Smooth muscle cell (in vitro differentiated cells): ENCODE measurements at regions not wholly inside any gene's neighbourhood (a gene's known extent, or its start where the extent isn't known, plus 50 kb on each side); places are given as distances from the start of the nearest gene placed in this dataset.

ENCODE experiments used
- DNase-seq: peaks from one replicate; lab custom pipeline; 2025; ENCODE audit not compliant: unreplicated experiment; lab: John Stamatoyannopoulos, UW
- H2AFZ ChIP-seq: fragments of 200-600 bp; sonication (generic); 2 replicates; pipeline ENCODE4 v1.6.0; 2016; ENCODE audit warnings: antibody characterized with exemption, low read depth, mild to moderate bottlenecking
- H3F3A ChIP-seq: fragments of 200-600 bp; sonication (generic); 2 replicates; pipeline ENCODE4 v1.6.0; 2017; ENCODE audit warnings: antibody characterized with exemption, low read depth
- H3K27ac ChIP-seq: fragments of 200-600 bp; sonication (generic); 2 replicates; pipeline ENCODE4 v1.5.1; 2016; ENCODE audit warnings: low read depth, mild to moderate bottlenecking
- H3K27me3 ChIP-seq: fragments of 200-600 bp; sonication (generic); 2 replicates; pipeline ENCODE4 v1.6.1; 2016; ENCODE audit warnings: low read depth, mild to moderate bottlenecking
- H3K36me3 ChIP-seq: fragments of 200-600 bp; sonication (generic); 2 replicates; pipeline ENCODE4 v1.5.1; 2016; ENCODE audit warnings: low read depth
- H3K4me1 ChIP-seq: fragments of 200-600 bp; sonication (generic); 2 replicates; pipeline ENCODE4 v1.5.1; 2016; ENCODE audit warnings: low read depth
- H3K4me2 ChIP-seq: fragments of 200-600 bp; sonication (generic); 2 replicates; pipeline ENCODE4 v1.6.0; 2016; ENCODE audit warnings: mild to moderate bottlenecking
- H3K4me3 ChIP-seq: fragments of 200-600 bp; sonication (generic); 2 replicates; pipeline ENCODE4 v1.5.1; 2016; ENCODE audit warnings: mild to moderate bottlenecking
- H3K79me2 ChIP-seq: fragments of 200-600 bp; sonication (generic); 2 replicates; pipeline ENCODE4 v1.6.0; 2016; ENCODE audit warnings: low read depth, mild to moderate bottlenecking
- H3K9ac ChIP-seq: fragments of 200-600 bp; sonication (generic); 2 replicates; pipeline ENCODE4 v1.6.0; 2016; ENCODE audit warnings: low read depth
- H3K9me3 ChIP-seq: fragments of 200-600 bp; sonication (generic); replicated peaks from 2 replicates; pipeline ENCODE4 v1.5.1; 2016; ENCODE audit warnings: low read depth
- H4K20me1 ChIP-seq: fragments of 200-600 bp; sonication (generic); 2 replicates; pipeline ENCODE4 v1.6.0; 2016; ENCODE audit warnings: low read depth
- WGBS: methylation state at CpG from one replicate; pipeline ENCODE4 v1.1.7; 2016; ENCODE audit warnings: low lambda C conversion rate; 5-methylcytosine and 5-hydroxymethylcytosine counted together
- TF ChIP-seq, protein P1 (sequence below): fragments of 200-600 bp; sonication (generic); IDR thresholded peaks from 2 replicates; pipeline ENCODE4 v1.5.1; 2017; ENCODE audit warnings: borderline replicate concordance, mild to moderate bottlenecking, antibody characterized with exemption; ENCODE audit not compliant: insufficient read depth, poor library complexity, severe bottlenecking

GRCh38 chr7:153036396-153037063 lies 277.0 kb downstream of the ACTR3B start:
- no peaks in the 10 kb centered on the region for H4K20me1 ChIP-seq
- H3K4me2 ChIP-seq, result no peak overlapping the region
- no peaks in the 10 kb centered on the region for H3K79me2 ChIP-seq
- H3K4me1 ChIP-seq, result no peaks in the 10 kb centered on the region
- H3K4me3 ChIP-seq, result no peak overlapping the region
- H3K36me3 ChIP-seq, result no peaks in the 10 kb centered on the region
- DNase-seq, result no peak
- TF ChIP-seq, protein P1, sequence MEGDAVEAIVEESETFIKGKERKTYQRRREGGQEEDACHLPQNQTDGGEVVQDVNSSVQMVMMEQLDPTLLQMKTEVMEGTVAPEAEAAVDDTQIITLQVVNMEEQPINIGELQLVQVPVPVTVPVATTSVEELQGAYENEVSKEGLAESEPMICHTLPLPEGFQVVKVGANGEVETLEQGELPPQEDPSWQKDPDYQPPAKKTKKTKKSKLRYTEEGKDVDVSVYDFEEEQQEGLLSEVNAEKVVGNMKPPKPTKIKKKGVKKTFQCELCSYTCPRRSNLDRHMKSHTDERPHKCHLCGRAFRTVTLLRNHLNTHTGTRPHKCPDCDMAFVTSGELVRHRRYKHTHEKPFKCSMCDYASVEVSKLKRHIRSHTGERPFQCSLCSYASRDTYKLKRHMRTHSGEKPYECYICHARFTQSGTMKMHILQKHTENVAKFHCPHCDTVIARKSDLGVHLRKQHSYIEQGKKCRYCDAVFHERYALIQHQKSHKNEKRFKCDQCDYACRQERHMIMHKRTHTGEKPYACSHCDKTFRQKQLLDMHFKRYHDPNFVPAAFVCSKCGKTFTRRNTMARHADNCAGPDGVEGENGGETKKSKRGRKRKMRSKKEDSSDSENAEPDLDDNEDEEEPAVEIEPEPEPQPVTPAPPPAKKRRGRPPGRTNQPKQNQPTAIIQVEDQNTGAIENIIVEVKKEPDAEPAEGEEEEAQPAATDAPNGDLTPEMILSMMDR, result no peak
- no peak overlapping the region for H2AFZ ChIP-seq
- H3K9me3 ChIP-seq, result no peaks in the 10 kb centered on the region
- no peak overlapping the region for H3K9ac ChIP-seq
- H3K27me3 ChIP-seq, result no peaks in the 10 kb centered on the region
- WGBS, result 82% methylated on average over 4 of the region's 4 CpGs
- H3F3A ChIP-seq, result no peaks in the 10 kb centered on the region
- no peak overlapping the region for H3K27ac ChIP-seq

- DNase-seq, result no peak
- Histone ChIP-seq H2AFZ (no peak overlapping the region), H3K4me1 (no peaks in the 10 kb centered on the region), H3K4me3 (no peak overlapping the region), H3K79me2 (no peaks in the 10 kb centered on the region), H3F3A (no peaks in the 10 kb centered on the region), H3K4me2 (no peak overlapping the region), H3K27ac (no peak overlapping the region), H3K9me3 (no peaks in the 10 kb centered on the region), H3K27me3 (no peaks in the 10 kb centered on the region), H4K20me1 (no peaks in the 10 kb centered on the region), H3K36me3 (no peaks in the 10 kb centered on the region), H3K9ac (no peak overlapping the region)
- 90% methylated on average over 9 of the region's 9 CpGs for WGBS
- TF ChIP-seq, protein P1, result no peak
Observed at GRCh38 chr7:153043440-153043839, 283.9 kb downstream of the ACTR3B start.

GRCh38 chr7:153044981-153045380 lies 285.4 kb downstream of the ACTR3B start:
- no peak overlapping the region for H2AFZ ChIP-seq
- no peak overlapping the region for H3K4me3 ChIP-seq
- no peaks in the 10 kb centered on the region for H3K27me3 ChIP-seq
- TF ChIP-seq, protein P1, result no peak
- no peak overlapping the region for H3K9ac ChIP-seq
- no peaks in the 10 kb centered on the region for H3K79me2 ChIP-seq
- H3K4me1 ChIP-seq, result no peaks in the 10 kb centered on the region
- H4K20me1 ChIP-seq, result no peaks in the 10 kb centered on the region
- no peaks in the 10 kb centered on the region for H3K36me3 ChIP-seq
- no peaks in the 10 kb centered on the region for H3K9me3 ChIP-seq
- no peak overlapping the region for H3K27ac ChIP-seq
- DNase-seq, result no peak
- no peak overlapping the region for H3K4me2 ChIP-seq
- H3F3A ChIP-seq, result no peaks in the 10 kb centered on the region
